ENCODE measurements at regions not wholly inside any gene's neighbourhood (a gene's known extent, or its start where the extent isn't known, plus 50 kb on each side); places are given as distances from the start of the nearest gene placed in this dataset.

DNA sequence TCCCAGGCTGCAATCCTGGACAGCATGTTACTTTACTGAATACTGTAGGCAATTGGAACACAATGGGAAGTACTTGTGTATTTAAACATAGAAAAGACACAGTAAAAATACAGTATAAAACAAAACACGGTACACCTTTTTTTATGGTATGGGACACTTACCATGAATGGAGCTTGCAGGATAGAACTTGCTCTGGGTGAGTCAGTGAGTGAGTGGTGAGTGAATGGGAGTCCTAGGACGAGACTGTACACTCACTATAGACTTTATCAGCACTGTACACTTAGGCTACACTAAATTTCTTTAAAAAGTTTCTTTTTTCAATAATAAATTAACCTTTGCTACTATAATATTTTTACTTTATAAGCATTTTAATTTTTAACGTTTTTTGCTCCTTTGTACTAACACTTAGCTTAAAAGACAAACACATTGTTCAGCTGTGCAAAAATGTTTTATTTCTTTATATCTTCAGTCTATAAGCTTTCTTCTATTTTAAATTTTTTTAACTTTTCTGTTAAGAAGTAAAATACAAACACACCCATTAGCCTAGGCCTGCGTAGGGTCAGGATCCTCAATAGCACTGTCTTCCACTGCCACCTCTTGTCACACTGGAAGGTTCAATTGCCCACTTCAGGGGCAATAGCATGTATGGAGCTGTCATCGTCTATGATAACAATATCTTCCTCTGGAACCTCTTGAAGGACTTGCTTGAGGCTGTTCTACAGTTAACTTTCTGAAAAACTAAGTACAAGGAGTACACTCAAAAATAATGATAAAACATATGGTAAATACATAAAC, 293.5 kb upstream of the FSTL5 start:
- TF ChIP-seq IKZF1 (conservative IDR thresholded peaks at IDR 0.05) (no peak), POLR2AphosphoS5 (IDR thresholded peaks at IDR 0.05; ENCODE audit: low read length) (no peak), POLR2A (IDR thresholded peaks at IDR 0.05; ENCODE audit: low read depth, low read length) (no peak), EP300 (IDR thresholded peaks at IDR 0.05; ENCODE audit: borderline replicate concordance in 1 of 2, control insufficient read depth in 1 of 2, low read depth in 2 of 2, low read length in 2 of 2) (no peak), IRF4 (IDR thresholded peaks at IDR 0.05; ENCODE audit: low read depth, low read length) (no peak), CTCF (IDR thresholded peaks at IDR 0.05 in 2 of 3, conservative IDR thresholded peaks at IDR 0.05 in 1 of 3; ENCODE audit: control insufficient read depth in 2 of 3, extremely low read depth in 1 of 3, insufficient read depth in 1 of 3, low read depth in 3 of 3, low read length in 3 of 3) (no peak), CHD1 (IDR thresholded peaks at IDR 0.05; ENCODE audit: low read depth, low read length) (no peak), ZSCAN29 (IDR thresholded peaks at IDR 0.05) (no peak), MLLT1 (IDR thresholded peaks at IDR 0.05) (no peak)
- TF ChIP-seq, protein P1, sequence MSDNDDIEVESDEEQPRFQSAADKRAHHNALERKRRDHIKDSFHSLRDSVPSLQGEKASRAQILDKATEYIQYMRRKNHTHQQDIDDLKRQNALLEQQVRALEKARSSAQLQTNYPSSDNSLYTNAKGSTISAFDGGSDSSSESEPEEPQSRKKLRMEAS (IDR thresholded peaks at IDR 0.05; ENCODE audit: low read depth, low read length), result no peak

All from GM12878 (cell line).